SK-N-SH treated with all-trans-retinoic acid at 6 μM for 48 hours (cell line): ENCODE measurements at regions not wholly inside any gene's neighbourhood (a gene's known extent, or its start where the extent isn't known, plus 50 kb on each side); places are given as distances from the start of the nearest gene placed in this dataset.

Experiments
- ATAC-seq: fragments of 200-7000 bp; cut with Tn5 transposase; 3 replicates; pipeline ENCODE4 v1.9.1; 2020; ENCODE audit warnings: mild to moderate bottlenecking, moderate library complexity
- ARNTL ChIP-seq: fragments of 450-650 bp; formaldehyde crosslinking; IDR thresholded peaks from 2 replicates; pipeline ENCODE4 v1.5.0; 2020; ENCODE audit warnings: low read depth, mild to moderate bottlenecking, moderate library complexity, borderline replicate concordance
- BACH2 ChIP-seq: fragments of 250-450 bp; sonication (Bioruptor Pico); IDR thresholded peaks from 2 replicates; pipeline ENCODE4 v1.9.0; 2021; ENCODE audit warnings: mild to moderate bottlenecking, borderline replicate concordance
- CSRNP3 ChIP-seq: fragments of 250-450 bp; sonication (Bioruptor Pico); IDR thresholded peaks from 2 replicates; pipeline ENCODE4 v1.5.1; 2021; ENCODE audit warnings: mild to moderate bottlenecking, moderate library complexity
- ESRRG ChIP-seq: fragments of 250-450 bp; sonication (Bioruptor Pico); IDR thresholded peaks from 2 replicates; pipeline ENCODE4 v1.6.1; 2021; ENCODE audit warnings: mild to moderate bottlenecking
- GLIS3 ChIP-seq: fragments of 250-450 bp; sonication (Bioruptor Pico); IDR thresholded peaks from 2 replicates; pipeline ENCODE4 v1.5.0; 2020; ENCODE audit warnings: mild to moderate bottlenecking, moderate library complexity
- ISL1 ChIP-seq: fragments of 250-450 bp; sonication (Bioruptor Pico); IDR thresholded peaks from 2 replicates; pipeline ENCODE4 v2.1.2; 2022; ENCODE audit warnings: mild to moderate bottlenecking, moderate library complexity
- OSR1 ChIP-seq: fragments of 250-450 bp; sonication (Bioruptor Pico); IDR thresholded peaks from 2 replicates; pipeline ENCODE4 v1.8.0; 2022; ENCODE audit warnings: moderate library complexity, mild to moderate bottlenecking, inconsistent platforms
- PPARA ChIP-seq: fragments of 250-450 bp; sonication (Bioruptor Pico); IDR thresholded peaks from 2 replicates; pipeline ENCODE4 v1.5.0; 2020; ENCODE audit warnings: mild to moderate bottlenecking, borderline replicate concordance
- SNAI2 ChIP-seq: fragments of 250-450 bp; sonication (Bioruptor Pico); IDR thresholded peaks from 2 replicates; pipeline ENCODE4 v1.5.0; 2020; ENCODE audit warnings: mild to moderate bottlenecking, moderate library complexity
- TCF4 ChIP-seq: fragments of 250-450 bp; sonication (Bioruptor Pico); IDR thresholded peaks from 2 replicates; pipeline ENCODE4 v1.8.0; 2021; ENCODE audit warnings: mild to moderate bottlenecking, moderate library complexity, borderline replicate concordance
- TSHZ2 ChIP-seq: fragments of 250-450 bp; sonication (Bioruptor Pico); IDR thresholded peaks from 2 replicates; pipeline ENCODE4 v1.5.0; 2020; ENCODE audit warnings: mild to moderate bottlenecking, moderate library complexity
- ZC3H10 ChIP-seq: fragments of 250-450 bp; sonication (Bioruptor Pico); IDR thresholded peaks from 2 replicates; pipeline ENCODE4 v1.5.1; 2021; ENCODE audit warnings: mild to moderate bottlenecking, moderate library complexity
- ZFP3 ChIP-seq: fragments of 250-450 bp; sonication (Bioruptor Pico); IDR thresholded peaks from 2 replicates; pipeline ENCODE4 v1.5.0; 2020; ENCODE audit warnings: mild to moderate bottlenecking, moderate library complexity
- ZFP30 ChIP-seq: fragments of 450-650 bp; formaldehyde crosslinking; IDR thresholded peaks from 2 replicates; pipeline ENCODE4 v1.5.0; 2022; ENCODE audit warnings: mild to moderate bottlenecking, moderate library complexity
- ZNF565 ChIP-seq: fragments of 450-650 bp; formaldehyde crosslinking; conservative IDR thresholded peaks from 2 replicates; pipeline ENCODE4 v1.5.0; 2020; ENCODE audit warnings: low read depth, mild to moderate bottlenecking, moderate library complexity
- ZNF70 ChIP-seq: fragments of 450-650 bp; formaldehyde crosslinking; IDR thresholded peaks from 2 replicates; pipeline ENCODE4 v1.5.0; 2020; ENCODE audit warnings: mild to moderate bottlenecking, moderate library complexity
- ZNF8 ChIP-seq: fragments of 450-650 bp; formaldehyde crosslinking; IDR thresholded peaks from 2 replicates; pipeline ENCODE4 v1.5.0; 2020; ENCODE audit warnings: mild to moderate bottlenecking, moderate library complexity
- TF ChIP-seq, protein P1 (sequence below): fragments of 250-450 bp; sonication (Bioruptor Pico); IDR thresholded peaks from 2 replicates; pipeline ENCODE4 v1.8.0; 2020; ENCODE audit warnings: mild to moderate bottlenecking, moderate library complexity, borderline replicate concordance
- TF ChIP-seq, protein P2 (sequence below): fragments of 250-450 bp; sonication (Bioruptor Pico); IDR thresholded peaks from 2 replicates; pipeline ENCODE4 v1.8.0; 2021; ENCODE audit warnings: low read depth, mild to moderate bottlenecking, moderate library complexity, borderline replicate concordance

- TF ChIP-seq TSHZ2 (CRISPR knock-in tag) (no peak), ZNF565 (CRISPR knock-in tag) (no peak), OSR1 (no peak), ZFP3 (no peak), CSRNP3 (CRISPR knock-in tag) (no peak)
These were observed 1369.1 kb upstream of the AGA start (continued) for GRCh38 chr4:178811356-178811755.

DNA sequence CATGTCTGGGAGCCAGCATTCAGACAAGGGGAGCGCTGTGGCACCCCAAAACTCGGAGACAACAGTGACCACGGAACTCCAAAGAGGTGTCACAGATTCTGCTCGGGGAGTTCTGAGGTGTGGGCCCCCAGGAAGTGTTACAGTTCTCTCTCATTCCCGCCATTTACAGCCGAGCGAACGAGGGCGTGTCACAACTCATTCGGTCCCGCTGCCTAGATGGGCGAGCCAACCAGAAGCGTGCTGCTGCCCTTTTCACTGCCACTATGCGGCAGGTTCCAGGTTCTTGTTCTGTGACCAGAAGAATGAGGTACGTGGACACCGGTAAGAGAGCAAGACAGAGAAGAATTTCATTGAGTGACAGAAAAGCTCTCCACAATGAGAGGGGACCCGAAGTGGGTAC lies 1370.6 kb upstream of the AGA start:
- TF ChIP-seq ZFP30 (CRISPR knock-in tag) (no peak), ZNF565 (CRISPR knock-in tag) (no peak), ESRRG (no peak), GLIS3 (CRISPR knock-in tag) (no peak), PPARA (CRISPR knock-in tag) (no peak), ISL1 (CRISPR knock-in tag) (no peak), ZC3H10 (no peak)
- TF ChIP-seq, protein P1, sequence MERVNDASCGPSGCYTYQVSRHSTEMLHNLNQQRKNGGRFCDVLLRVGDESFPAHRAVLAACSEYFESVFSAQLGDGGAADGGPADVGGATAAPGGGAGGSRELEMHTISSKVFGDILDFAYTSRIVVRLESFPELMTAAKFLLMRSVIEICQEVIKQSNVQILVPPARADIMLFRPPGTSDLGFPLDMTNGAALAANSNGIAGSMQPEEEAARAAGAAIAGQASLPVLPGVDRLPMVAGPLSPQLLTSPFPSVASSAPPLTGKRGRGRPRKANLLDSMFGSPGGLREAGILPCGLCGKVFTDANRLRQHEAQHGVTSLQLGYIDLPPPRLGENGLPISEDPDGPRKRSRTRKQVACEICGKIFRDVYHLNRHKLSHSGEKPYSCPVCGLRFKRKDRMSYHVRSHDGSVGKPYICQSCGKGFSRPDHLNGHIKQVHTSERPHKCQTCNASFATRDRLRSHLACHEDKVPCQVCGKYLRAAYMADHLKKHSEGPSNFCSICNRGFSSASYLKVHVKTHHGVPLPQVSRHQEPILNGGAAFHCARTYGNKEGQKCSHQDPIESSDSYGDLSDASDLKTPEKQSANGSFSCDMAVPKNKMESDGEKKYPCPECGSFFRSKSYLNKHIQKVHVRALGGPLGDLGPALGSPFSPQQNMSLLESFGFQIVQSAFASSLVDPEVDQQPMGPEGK (CRISPR knock-in tag) = no peak
- no peak for ATAC-seq

DNA sequence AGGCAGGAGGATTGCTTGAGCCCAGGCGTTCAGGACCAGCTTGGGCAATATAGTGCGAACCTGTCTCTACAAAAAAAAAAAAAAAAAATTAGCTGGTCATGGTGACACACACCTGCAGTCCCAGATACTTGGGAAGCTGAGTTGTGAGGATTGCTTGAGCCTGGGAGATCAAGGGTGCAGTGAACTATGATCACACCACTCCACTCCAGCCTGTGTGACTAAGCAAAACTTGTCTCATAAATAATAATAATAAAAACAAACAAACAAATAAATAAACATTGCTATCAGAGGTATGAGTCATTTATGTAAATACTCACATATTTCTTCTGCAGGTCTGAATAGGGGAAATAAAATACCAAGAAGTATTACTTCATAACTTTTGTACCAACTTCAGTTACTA lies 1372.7 kb upstream of the AGA start:
- TF ChIP-seq TSHZ2 (CRISPR knock-in tag) = no peak
- no peak for TF ChIP-seq BACH2 (CRISPR knock-in tag)
- TF ChIP-seq ZFP30 (CRISPR knock-in tag) = no peak
- no peak for TF ChIP-seq ARNTL (CRISPR knock-in tag)
- no peak for ATAC-seq

DNA sequence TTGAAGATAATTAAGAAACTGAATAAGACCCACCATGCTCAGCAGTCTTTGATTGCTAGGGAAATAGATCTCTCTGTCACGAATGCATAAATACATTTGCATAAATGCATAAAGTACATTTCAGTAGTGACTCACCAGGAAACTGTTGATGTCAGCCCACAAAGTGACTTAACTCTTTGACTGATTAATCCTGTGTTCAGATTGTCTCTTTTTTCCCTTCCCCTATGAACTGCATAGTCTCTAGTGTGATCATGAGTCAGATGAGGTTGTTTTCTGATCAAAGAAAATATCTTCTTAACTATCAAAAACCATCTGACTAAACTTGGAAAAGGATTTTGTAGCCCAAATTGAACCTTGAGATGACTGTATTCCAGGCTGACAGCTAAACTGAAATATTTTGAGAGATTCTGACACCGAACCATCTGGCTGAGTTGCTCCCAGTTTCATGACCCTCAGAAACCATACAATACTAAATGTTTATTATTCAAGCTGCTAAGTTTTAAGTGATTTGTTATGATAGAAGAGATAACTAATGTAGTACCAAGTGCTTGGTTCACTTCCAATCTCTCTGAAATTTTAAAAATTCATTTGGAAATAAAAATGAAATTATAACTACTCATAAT lies 1381.5 kb upstream of the AGA start:
- no peak for TF ChIP-seq ZFP3
- no peak for TF ChIP-seq ISL1 (CRISPR knock-in tag)
- TF ChIP-seq ZNF70 (CRISPR knock-in tag) = no peak
- no peak for TF ChIP-seq SNAI2 (CRISPR knock-in tag)
- TF ChIP-seq BACH2 (CRISPR knock-in tag) = no peak
- no peak for TF ChIP-seq TCF4 (CRISPR knock-in tag)
- TF ChIP-seq, protein P2, sequence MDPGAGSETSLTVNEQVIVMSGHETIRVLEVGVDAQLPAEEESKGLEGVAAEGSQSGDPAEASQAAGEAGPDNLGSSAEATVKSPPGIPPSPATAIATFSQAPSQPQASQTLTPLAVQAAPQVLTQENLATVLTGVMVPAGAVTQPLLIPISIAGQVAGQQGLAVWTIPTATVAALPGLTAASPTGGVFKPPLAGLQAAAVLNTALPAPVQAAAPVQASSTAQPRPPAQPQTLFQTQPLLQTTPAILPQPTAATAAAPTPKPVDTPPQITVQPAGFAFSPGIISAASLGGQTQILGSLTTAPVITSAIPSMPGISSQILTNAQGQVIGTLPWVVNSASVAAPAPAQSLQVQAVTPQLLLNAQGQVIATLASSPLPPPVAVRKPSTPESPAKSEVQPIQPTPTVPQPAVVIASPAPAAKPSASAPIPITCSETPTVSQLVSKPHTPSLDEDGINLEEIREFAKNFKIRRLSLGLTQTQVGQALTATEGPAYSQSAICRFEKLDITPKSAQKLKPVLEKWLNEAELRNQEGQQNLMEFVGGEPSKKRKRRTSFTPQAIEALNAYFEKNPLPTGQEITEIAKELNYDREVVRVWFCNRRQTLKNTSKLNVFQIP (CRISPR knock-in tag) = no peak
- TF ChIP-seq ZNF8 = no peak
- ATAC-seq = no peak
